Trophoblast cell (in vitro differentiated cells and primary cell): ENCODE measurements at regions not wholly inside any gene's neighbourhood (a gene's known extent, or its start where the extent isn't known, plus 50 kb on each side); places are given as distances from the start of the nearest gene placed in this dataset.
"Not testable (repeated sequence)": the region's sequence is repeated elsewhere in the genome, so short reads cannot be mapped to it uniquely, and the experiment has no call there.

Experiments used
- DNase-seq, 2 donors: peaks; one replicate each; pipeline ENCODE4 v3.0.0-alpha.2; 2016
- H2AFZ ChIP-seq: 2 replicates; pipeline ENCODE4 v1.6.1; 2013; ENCODE audit warnings: low read length, moderate library complexity, mild to moderate bottlenecking; ENCODE audit not compliant: insufficient read depth, poor library complexity
- H2AK5ac ChIP-seq: 2 replicates; pipeline ENCODE4 v1.6.1; 2013; ENCODE audit warnings: mild to moderate bottlenecking, low read length
- H2BK120ac ChIP-seq: 2 replicates; pipeline ENCODE4 v1.6.1; 2013; ENCODE audit warnings: low read length, mild to moderate bottlenecking, moderate library complexity; ENCODE audit not compliant: insufficient read depth, poor library complexity
- H2BK12ac ChIP-seq: 2 replicates; pipeline ENCODE4 v1.6.1; 2013; ENCODE audit warnings: mild to moderate bottlenecking, low read length, moderate library complexity
- H2BK5ac ChIP-seq: 2 replicates; pipeline ENCODE4 v1.6.1; 2013; ENCODE audit warnings: low read length, low read depth, moderate library complexity, mild to moderate bottlenecking; ENCODE audit not compliant: poor library complexity
- H3K14ac ChIP-seq: 2 replicates; pipeline ENCODE4 v1.6.1; 2013; ENCODE audit warnings: mild to moderate bottlenecking, low read length
- H3K18ac ChIP-seq: 2 replicates; pipeline ENCODE4 v1.6.1; 2013; ENCODE audit warnings: mild to moderate bottlenecking, low read length
- H3K23ac ChIP-seq: 2 replicates; pipeline ENCODE4 v1.6.1; 2013; ENCODE audit warnings: low read length
- H3K27ac ChIP-seq: 2 replicates; pipeline ENCODE4 v1.5.1; 2013; ENCODE audit warnings: low read depth, mild to moderate bottlenecking, inconsistent platforms, low read length, moderate library complexity
- H3K27me3 ChIP-seq: 2 replicates; pipeline ENCODE4 v1.6.1; 2013; ENCODE audit warnings: inconsistent platforms, mild to moderate bottlenecking, low read length, moderate library complexity; ENCODE audit not compliant: insufficient read depth
- H3K36me3 ChIP-seq, 2 experiments: 1 replicate in 1 of 2; 2 replicates in 1 of 2; pipeline ENCODE4 v1.6.1; 2013; ENCODE audit warnings: low read length in 2 of 2, mild to moderate bottlenecking in 2 of 2, moderate library complexity in 1 of 2; ENCODE audit not compliant: insufficient read depth in 2 of 2, control insufficient read depth in 1 of 2
- H3K4ac ChIP-seq: 2 replicates; pipeline ENCODE4 v1.6.1; 2013; ENCODE audit warnings: low read depth, mild to moderate bottlenecking, low read length, moderate library complexity
- H3K4me1 ChIP-seq, 2 experiments: 1 replicate in 1 of 2; 2 replicates in 1 of 2; pipeline ENCODE4 v1.6.1; 2013; ENCODE audit warnings: low read length in 2 of 2, mild to moderate bottlenecking in 2 of 2, moderate library complexity in 1 of 2; ENCODE audit not compliant: insufficient read depth in 2 of 2, control insufficient read depth in 1 of 2
- H3K4me2 ChIP-seq: 2 replicates; pipeline ENCODE4 v1.6.1; 2013; ENCODE audit warnings: inconsistent platforms, mild to moderate bottlenecking, low read length, moderate library complexity
- H3K4me3 ChIP-seq: 2 replicates; pipeline ENCODE4 v1.5.1; 2013; ENCODE audit warnings: mild to moderate bottlenecking, low read depth, low read length, inconsistent platforms
- H3K79me1 ChIP-seq: one replicate; pipeline ENCODE4 v1.6.1; 2013; ENCODE audit warnings: low read length
- H3K79me2 ChIP-seq: 2 replicates; pipeline ENCODE4 v1.6.1; 2013; ENCODE audit warnings: low read length, mild to moderate bottlenecking; ENCODE audit not compliant: control insufficient read depth, insufficient read depth, poor library complexity
- H3K9ac ChIP-seq: 2 replicates; pipeline ENCODE4 v1.6.1; 2013; ENCODE audit warnings: mild to moderate bottlenecking, low read length
- H3K9me3 ChIP-seq: 2 replicates; pipeline ENCODE4 v1.6.1; 2013; ENCODE audit warnings: low read depth, mild to moderate bottlenecking, control low read depth, inconsistent platforms, low read length; ENCODE audit not compliant: insufficient read depth
- H4K12ac ChIP-seq: 2 replicates; pipeline ENCODE4 v1.6.1; 2013; ENCODE audit warnings: low read depth, mild to moderate bottlenecking, low read length, moderate library complexity
- H4K8ac ChIP-seq: 2 replicates; pipeline ENCODE4 v1.6.1; 2013; ENCODE audit warnings: low read depth, mild to moderate bottlenecking, low read length, moderate library complexity
- H4K91ac ChIP-seq: one replicate; pipeline ENCODE4 v1.6.1; 2013; ENCODE audit warnings: low read depth, mild to moderate bottlenecking, low read length, moderate library complexity
- WGBS: extraction: QIAGEN DNeasy Blood & Tissue Kit; methylation state at CpG from one replicate; pipeline ENCODE4 v1.1.7; 2013; ENCODE audit warnings: missing lambda C conversion rate; ENCODE audit not compliant: insufficient read length, insufficient coverage; ENCODE audit errors: extremely low coverage; 5-methylcytosine and 5-hydroxymethylcytosine counted together

DNA sequence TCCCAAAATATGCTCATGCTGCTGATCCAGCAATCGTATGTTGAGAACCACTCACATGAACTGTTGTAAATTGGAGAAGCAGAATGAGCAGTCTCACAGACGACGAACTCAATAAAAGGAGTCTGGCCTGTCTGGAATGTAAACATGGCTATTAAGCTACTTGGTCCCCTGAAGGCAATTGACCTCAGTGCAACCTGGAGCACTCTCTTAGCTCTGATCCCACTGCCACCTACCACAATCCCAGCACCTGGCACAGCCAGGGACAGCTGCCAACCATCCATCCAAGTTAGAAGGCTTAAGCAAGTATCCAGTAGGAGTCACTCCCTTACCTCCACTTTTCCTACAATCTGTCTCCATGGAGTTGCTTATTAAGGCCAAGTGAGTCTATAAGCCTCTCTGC is 406.9 kb upstream of the CLEC14A start:
- H3K27ac ChIP-seq = no peak overlapping the region
- no peak overlapping the region for H2AK5ac ChIP-seq
- H3K4me3 ChIP-seq = no peak overlapping the region
- WGBS = no CpG with 5 or more reads among the region's 3 CpGs
- H4K8ac ChIP-seq = no peak overlapping the region
- H3K79me1 ChIP-seq = no peaks in the 10 kb centered on the region
- no peaks in the 10 kb centered on the region for H3K36me3 ChIP-seq
- no peak overlapping the region for H4K91ac ChIP-seq
- no peak overlapping the region for H3K23ac ChIP-seq
- no peak overlapping the region for H3K4ac ChIP-seq
- no peak overlapping the region for H3K9ac ChIP-seq
- no peak overlapping the region for H3K14ac ChIP-seq
- H3K4me1 ChIP-seq = peaks cover 0 to 2% of the 10 kb centered on the region in 2 experiments
- no peak overlapping the region for H2BK5ac ChIP-seq
- no peak for DNase-seq
- no peak overlapping the region for H4K12ac ChIP-seq
- H2BK12ac ChIP-seq = no peak overlapping the region
- H3K79me2 ChIP-seq = no peaks in the 10 kb centered on the region
- no peak overlapping the region for H2BK120ac ChIP-seq
- H3K27me3 ChIP-seq = no peaks in the 10 kb centered on the region
- no peak overlapping the region for H3K18ac ChIP-seq
- H3K9me3 ChIP-seq = no peaks in the 10 kb centered on the region
- H3K4me2 ChIP-seq = peak overlapping the region; percentile 16
- no peak overlapping the region for H2AFZ ChIP-seq

- Histone ChIP-seq H3K9me3 (no peaks in the 10 kb centered on the region), H3K9ac (no peak overlapping the region), H3K4me1 (no peaks in the 10 kb centered on the region), H3K79me2 (no peaks in the 10 kb centered on the region), H3K23ac (no peak overlapping the region), H3K18ac (no peak overlapping the region), H3K27me3 (no peaks in the 10 kb centered on the region), H3K4ac (no peak overlapping the region), H3K27ac (no peak overlapping the region), H3K79me1 (no peaks in the 10 kb centered on the region), H2BK5ac (no peak overlapping the region), H4K91ac (no peak overlapping the region), H4K8ac (no peak overlapping the region), H4K12ac (no peak overlapping the region), H3K36me3 (no peaks in the 10 kb centered on the region), H2AK5ac (no peak overlapping the region), H2BK120ac (no peak overlapping the region), H2AFZ (no peak overlapping the region), H3K4me2 (no peak overlapping the region), H3K4me3 (no peak overlapping the region), H3K14ac (no peak overlapping the region), H2BK12ac (no peak overlapping the region)
- no peak for DNase-seq
- no CpG with 5 or more reads among the region's 2 CpGs for WGBS
Measured at GRCh38 chr14:38646391-38646790, 390.5 kb upstream of the CLEC14A start.

DNA sequence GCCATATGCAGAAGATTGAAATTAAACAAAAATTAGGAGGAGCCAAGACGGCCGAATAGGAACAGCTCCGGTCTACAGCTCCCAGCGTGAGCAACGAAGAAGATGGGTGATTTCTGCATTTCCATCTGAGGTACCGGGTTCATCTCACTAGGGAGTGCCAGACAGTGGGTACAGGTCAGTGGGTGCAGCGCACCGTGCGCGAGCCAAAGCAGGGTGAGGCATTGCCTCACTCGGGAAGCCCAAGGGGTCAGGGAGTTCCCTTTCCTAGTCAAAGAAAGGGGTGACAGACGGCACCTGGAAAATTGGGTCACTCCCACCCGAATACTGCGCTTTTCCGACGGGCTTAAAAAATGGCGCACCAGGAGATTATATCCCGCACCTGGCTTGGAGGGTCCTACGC is 379.0 kb upstream of the CLEC14A start:
- H3K14ac ChIP-seq, H2BK120ac ChIP-seq, DNase-seq, H3K18ac ChIP-seq, H4K12ac ChIP-seq, H3K4me3 ChIP-seq, H3K79me2 ChIP-seq, H2AFZ ChIP-seq, H3K36me3 ChIP-seq, H2BK12ac ChIP-seq, H3K9ac ChIP-seq, H3K4me2 ChIP-seq, H3K27ac ChIP-seq, H2AK5ac ChIP-seq, H4K91ac ChIP-seq, H2BK5ac ChIP-seq, H3K79me1 ChIP-seq, H3K4ac ChIP-seq, H3K4me1 ChIP-seq, H4K8ac ChIP-seq, H3K23ac ChIP-seq, H3K9me3 ChIP-seq, H3K27me3 ChIP-seq: not testable (repeated sequence)
- WGBS = no CpG with 5 or more reads among the region's 19 CpGs

DNA sequence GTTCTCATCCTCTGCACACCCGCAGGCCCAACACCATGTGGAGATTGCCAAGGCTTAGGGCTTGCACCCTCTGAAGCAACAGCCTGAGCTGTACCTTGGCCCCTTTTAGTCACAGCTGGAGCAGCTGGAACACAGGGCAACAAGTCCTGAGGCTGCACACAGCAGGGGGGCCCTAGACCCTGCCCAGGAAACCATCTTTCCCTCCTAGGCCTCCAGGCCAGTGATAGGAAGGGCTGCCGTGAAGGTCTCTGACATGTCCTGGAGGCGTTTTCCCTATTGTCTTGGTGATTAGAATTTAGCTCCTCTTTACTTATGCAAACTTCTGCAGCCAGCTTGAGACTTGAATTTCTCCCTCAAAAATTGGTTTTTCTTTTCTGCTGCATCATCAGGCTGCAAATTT is 373.5 kb upstream of the CLEC14A start:
- Histone ChIP-seq H3K14ac (no peak overlapping the region), H3K79me1 (no peaks in the 10 kb centered on the region), H3K27ac (no peak overlapping the region), H3K4ac (no peak overlapping the region), H2BK120ac (no peak overlapping the region), H3K9ac (no peak overlapping the region), H2BK5ac (no peak overlapping the region), H3K9me3 (peaks cover 13% of the 10 kb centered on the region), H3K4me3 (no peak overlapping the region), H3K4me1 (no peaks in the 10 kb centered on the region), H3K79me2 (no peaks in the 10 kb centered on the region), H2AK5ac (no peak overlapping the region), H3K23ac (no peak overlapping the region), H4K12ac (no peak overlapping the region), H2AFZ (no peak overlapping the region), H3K4me2 (no peak overlapping the region), H2BK12ac (no peak overlapping the region), H4K8ac (no peak overlapping the region), H3K36me3 (no peaks in the 10 kb centered on the region), H4K91ac (no peak overlapping the region), H3K18ac (no peak overlapping the region), H3K27me3 (no peaks in the 10 kb centered on the region)
- DNase-seq = no peak
- no CpG with 5 or more reads among the region's 3 CpGs for WGBS
